ENCODE measurements at regions not wholly inside any gene's neighbourhood (a gene's known extent, or its start where the extent isn't known, plus 50 kb on each side); places are given as distances from the start of the nearest gene placed in this dataset.

DNA sequence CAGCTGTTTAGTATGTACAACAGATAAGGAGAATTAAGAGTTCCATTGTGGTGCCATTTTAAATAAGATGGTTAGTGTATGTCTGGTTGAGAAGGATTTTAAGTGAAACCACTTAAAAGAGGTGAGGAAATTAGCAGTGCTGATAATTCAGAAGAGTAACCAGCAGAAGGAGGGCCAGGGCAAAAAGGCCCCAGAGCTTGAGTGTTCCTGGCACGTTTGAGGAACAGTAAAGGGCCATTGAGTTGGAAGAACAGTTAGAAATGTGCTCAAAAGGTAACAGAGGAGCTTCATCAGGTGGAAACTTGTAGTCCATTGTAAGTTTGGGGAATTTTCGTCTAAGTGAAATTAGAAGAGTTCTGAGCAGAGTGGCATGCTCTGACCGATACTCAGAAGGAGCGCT is 606.2 kb upstream of the ZFP42 start:
- TF ChIP-seq POLR2AphosphoS5 (IDR thresholded peaks at IDR 0.05; ENCODE audit: low read depth, low read length): no peak
- no peak for TF ChIP-seq FOXP2 (optimal IDR thresholded peaks at IDR 0.05; ENCODE audit: borderline replicate concordance, extremely low read depth, extremely low read length, insufficient read depth)
- TF ChIP-seq, protein P1, sequence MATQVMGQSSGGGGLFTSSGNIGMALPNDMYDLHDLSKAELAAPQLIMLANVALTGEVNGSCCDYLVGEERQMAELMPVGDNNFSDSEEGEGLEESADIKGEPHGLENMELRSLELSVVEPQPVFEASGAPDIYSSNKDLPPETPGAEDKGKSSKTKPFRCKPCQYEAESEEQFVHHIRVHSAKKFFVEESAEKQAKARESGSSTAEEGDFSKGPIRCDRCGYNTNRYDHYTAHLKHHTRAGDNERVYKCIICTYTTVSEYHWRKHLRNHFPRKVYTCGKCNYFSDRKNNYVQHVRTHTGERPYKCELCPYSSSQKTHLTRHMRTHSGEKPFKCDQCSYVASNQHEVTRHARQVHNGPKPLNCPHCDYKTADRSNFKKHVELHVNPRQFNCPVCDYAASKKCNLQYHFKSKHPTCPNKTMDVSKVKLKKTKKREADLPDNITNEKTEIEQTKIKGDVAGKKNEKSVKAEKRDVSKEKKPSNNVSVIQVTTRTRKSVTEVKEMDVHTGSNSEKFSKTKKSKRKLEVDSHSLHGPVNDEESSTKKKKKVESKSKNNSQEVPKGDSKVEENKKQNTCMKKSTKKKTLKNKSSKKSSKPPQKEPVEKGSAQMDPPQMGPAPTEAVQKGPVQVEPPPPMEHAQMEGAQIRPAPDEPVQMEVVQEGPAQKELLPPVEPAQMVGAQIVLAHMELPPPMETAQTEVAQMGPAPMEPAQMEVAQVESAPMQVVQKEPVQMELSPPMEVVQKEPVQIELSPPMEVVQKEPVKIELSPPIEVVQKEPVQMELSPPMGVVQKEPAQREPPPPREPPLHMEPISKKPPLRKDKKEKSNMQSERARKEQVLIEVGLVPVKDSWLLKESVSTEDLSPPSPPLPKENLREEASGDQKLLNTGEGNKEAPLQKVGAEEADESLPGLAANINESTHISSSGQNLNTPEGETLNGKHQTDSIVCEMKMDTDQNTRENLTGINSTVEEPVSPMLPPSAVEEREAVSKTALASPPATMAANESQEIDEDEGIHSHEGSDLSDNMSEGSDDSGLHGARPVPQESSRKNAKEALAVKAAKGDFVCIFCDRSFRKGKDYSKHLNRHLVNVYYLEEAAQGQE (IDR thresholded peaks at IDR 0.05; ENCODE audit: insufficient read depth in 1 of 2, low read depth in 2 of 2, low read length in 2 of 2): no peak
- TF ChIP-seq SIN3A (IDR thresholded peaks at IDR 0.05; ENCODE audit: borderline replicate concordance, insufficient read depth, low read length): no peak
- no peak for TF ChIP-seq TAF1 (IDR thresholded peaks at IDR 0.05; ENCODE audit: borderline replicate concordance, insufficient read depth, low read length)

DNA sequence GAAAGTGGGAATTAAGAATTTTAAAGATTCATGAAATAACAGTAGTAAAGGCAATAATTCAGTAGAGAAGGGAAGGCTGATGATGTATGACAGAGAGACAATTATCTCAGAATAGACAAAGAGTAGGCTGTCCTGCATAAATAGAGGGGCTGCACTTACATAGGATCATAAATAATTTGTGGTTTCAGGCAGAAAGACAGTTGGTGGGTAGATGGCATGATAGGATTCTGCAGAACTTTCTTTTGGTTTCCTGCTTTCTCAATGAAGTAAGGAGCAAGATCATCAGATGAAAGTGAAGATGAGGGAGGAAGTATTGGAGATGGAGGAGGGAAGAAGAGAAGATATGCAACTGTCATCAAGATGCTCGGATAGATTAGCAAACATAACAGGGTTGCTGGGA is 604.9 kb upstream of the ZFP42 start:
- no peak for TF ChIP-seq FOXP2 (optimal IDR thresholded peaks at IDR 0.05; ENCODE audit: borderline replicate concordance, extremely low read depth, extremely low read length, insufficient read depth)
- TF ChIP-seq, protein P1 (IDR thresholded peaks at IDR 0.05; ENCODE audit: insufficient read depth in 1 of 2, low read depth in 2 of 2, low read length in 2 of 2): no peak
- TF ChIP-seq TAF1 (IDR thresholded peaks at IDR 0.05; ENCODE audit: borderline replicate concordance, insufficient read depth, low read length): no peak
- TF ChIP-seq SIN3A (IDR thresholded peaks at IDR 0.05; ENCODE audit: borderline replicate concordance, insufficient read depth, low read length): no peak
- TF ChIP-seq POLR2AphosphoS5 (IDR thresholded peaks at IDR 0.05; ENCODE audit: low read depth, low read length): no peak

DNA sequence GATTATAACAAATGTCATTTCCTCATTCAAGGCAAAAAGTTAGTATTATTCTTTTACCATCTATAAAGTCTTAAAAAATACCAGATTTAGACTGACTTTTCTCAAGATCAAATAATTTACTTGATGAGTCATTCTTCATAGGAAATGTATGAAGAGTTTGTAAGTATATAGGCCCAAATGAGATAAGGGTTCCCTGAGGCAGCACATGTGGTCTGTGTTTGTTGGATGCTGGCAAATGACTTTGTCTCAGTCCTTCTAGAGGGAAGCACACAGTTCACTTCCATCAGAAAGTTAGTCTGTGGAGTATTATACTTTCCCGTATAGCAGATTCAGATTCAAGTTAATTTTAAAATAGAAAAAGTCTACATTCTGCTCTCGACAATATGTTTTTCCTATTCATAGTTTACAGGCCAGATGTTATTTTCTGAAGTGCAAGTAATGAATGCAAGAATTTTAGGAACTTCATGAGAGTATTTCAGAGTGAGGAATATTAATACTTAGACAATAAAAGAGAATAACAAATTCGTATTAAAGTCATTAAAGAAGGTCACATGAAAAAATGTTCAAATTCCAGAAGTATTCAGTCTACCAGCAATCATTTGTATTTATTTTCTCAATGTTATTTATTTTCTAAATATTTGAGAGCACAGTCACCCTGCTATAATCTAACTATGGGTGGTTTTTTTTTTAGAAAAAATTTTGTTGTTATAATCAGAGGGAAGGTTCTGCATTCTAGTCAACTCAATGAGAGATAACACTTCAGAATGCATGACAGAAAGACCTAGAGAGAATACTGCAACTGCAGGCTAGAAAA is 601.8 kb upstream of the ZFP42 start:
- TF ChIP-seq TAF1 (IDR thresholded peaks at IDR 0.05; ENCODE audit: borderline replicate concordance, insufficient read depth, low read length) (no peak), POLR2AphosphoS5 (IDR thresholded peaks at IDR 0.05; ENCODE audit: low read depth, low read length) (no peak), FOXP2 (optimal IDR thresholded peaks at IDR 0.05; ENCODE audit: borderline replicate concordance, extremely low read depth, extremely low read length, insufficient read depth) (no peak), SIN3A (IDR thresholded peaks at IDR 0.05; ENCODE audit: borderline replicate concordance, insufficient read depth, low read length) (no peak)
- TF ChIP-seq, protein P1 (IDR thresholded peaks at IDR 0.05; ENCODE audit: insufficient read depth in 1 of 2, low read depth in 2 of 2, low read length in 2 of 2): no peak

DNA sequence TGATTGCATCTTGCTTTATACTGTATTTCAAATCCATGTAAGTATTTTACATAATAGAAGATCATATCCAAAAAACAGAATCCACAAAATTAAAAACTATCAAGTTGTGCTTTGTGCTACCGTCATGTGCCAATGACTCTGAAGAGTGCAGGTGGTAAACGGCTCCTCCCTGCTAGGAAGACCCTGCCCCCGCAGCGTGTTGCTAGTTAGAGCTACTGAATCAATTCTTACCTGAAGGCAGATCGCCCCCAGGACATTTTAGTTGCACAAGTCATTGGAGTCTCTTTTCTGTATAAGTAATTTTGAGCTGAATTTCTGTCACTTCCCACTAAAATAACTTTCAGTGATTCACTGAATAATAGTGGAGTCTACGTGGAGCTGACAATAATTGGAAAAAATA is 599.5 kb upstream of the ZFP42 start:
- no peak for TF ChIP-seq POLR2AphosphoS5 (IDR thresholded peaks at IDR 0.05; ENCODE audit: low read depth, low read length)
- TF ChIP-seq TAF1 (IDR thresholded peaks at IDR 0.05; ENCODE audit: borderline replicate concordance, insufficient read depth, low read length): no peak

DNA sequence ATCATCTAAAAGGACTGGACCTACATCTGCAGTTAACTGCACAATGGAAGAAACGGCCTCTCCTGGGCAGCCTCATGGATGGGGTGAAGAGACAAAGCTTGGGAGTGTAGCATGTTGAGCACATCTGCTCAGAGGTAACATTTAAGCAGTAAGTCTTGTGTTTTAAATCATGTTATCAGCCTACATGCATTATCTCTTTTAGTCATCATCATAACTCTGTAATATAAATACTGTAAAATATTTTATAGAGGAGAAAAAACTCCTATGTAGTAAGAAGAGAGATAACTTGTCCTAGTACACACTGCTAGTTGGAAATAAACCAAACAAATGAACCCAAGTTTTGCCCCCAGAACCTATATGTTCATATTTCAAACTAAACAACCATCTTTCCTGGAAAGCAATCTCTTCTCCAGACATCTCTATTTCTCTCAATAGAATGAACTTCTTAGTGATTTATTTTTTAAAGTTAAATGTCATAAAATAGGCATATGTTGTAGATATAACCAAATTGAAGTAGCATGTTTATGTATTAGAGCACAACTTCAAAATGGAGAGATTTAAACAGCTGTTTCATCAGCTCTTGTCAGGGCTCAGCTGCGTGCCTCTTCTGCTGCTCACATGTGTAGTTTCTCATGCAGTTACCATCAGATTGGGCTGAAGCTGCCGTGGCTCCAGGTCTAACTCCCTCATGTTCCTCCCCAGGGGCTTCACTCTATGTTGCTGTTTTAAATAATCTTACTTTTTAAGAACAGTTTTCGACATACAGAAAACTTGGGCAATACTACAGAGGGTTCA is 581.8 kb upstream of the ZFP42 start:
- TF ChIP-seq POLR2AphosphoS5 (IDR thresholded peaks at IDR 0.05; ENCODE audit: low read depth, low read length) (no peak), FOXP2 (optimal IDR thresholded peaks at IDR 0.05; ENCODE audit: borderline replicate concordance, extremely low read depth, extremely low read length, insufficient read depth) (no peak), TAF1 (IDR thresholded peaks at IDR 0.05; ENCODE audit: borderline replicate concordance, insufficient read depth, low read length) (no peak), SIN3A (IDR thresholded peaks at IDR 0.05; ENCODE audit: borderline replicate concordance, insufficient read depth, low read length) (no peak)
- TF ChIP-seq, protein P1 (IDR thresholded peaks at IDR 0.05; ENCODE audit: insufficient read depth in 1 of 2, low read depth in 2 of 2, low read length in 2 of 2): no peak
